Loucy (cell line): ENCODE measurements at regions not wholly inside any gene's neighbourhood (a gene's known extent, or its start where the extent isn't known, plus 50 kb on each side); places are given as distances from the start of the nearest gene placed in this dataset.
"Not testable (repeated sequence)": the region's sequence is repeated elsewhere in the genome, so short reads cannot be mapped to it uniquely, and the experiment has no call there.

Experiments
- EZH2phosphoT487 ChIP-seq: fragments of 200-600 bp; IDR thresholded peaks from 2 replicates; pipeline ENCODE4 v1.6.1; 2018; ENCODE audit warnings: antibody characterized with exemption, mild to moderate bottlenecking, moderate library complexity, borderline replicate concordance
- TF ChIP-seq, protein P1 (sequence below): fragments of 200-600 bp; sonication (generic); conservative IDR thresholded peaks from 2 replicates; pipeline ENCODE4 v1.5.1; 2014; ENCODE audit warnings: mild to moderate bottlenecking, antibody characterized with exemption, low read length

GRCh38 chr2:49732924-49733323, 578.6 kb upstream of the FSHR start:
- TF ChIP-seq, protein P1, sequence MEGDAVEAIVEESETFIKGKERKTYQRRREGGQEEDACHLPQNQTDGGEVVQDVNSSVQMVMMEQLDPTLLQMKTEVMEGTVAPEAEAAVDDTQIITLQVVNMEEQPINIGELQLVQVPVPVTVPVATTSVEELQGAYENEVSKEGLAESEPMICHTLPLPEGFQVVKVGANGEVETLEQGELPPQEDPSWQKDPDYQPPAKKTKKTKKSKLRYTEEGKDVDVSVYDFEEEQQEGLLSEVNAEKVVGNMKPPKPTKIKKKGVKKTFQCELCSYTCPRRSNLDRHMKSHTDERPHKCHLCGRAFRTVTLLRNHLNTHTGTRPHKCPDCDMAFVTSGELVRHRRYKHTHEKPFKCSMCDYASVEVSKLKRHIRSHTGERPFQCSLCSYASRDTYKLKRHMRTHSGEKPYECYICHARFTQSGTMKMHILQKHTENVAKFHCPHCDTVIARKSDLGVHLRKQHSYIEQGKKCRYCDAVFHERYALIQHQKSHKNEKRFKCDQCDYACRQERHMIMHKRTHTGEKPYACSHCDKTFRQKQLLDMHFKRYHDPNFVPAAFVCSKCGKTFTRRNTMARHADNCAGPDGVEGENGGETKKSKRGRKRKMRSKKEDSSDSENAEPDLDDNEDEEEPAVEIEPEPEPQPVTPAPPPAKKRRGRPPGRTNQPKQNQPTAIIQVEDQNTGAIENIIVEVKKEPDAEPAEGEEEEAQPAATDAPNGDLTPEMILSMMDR, result not testable (repeated sequence)
- not testable (repeated sequence) for TF ChIP-seq EZH2phosphoT487
